DND-41 (cell line): ENCODE measurements at regions not wholly inside any gene's neighbourhood (a gene's known extent, or its start where the extent isn't known, plus 50 kb on each side); places are given as distances from the start of the nearest gene placed in this dataset.

Experiments
- CTCF ChIP-seq: IDR thresholded peaks from 2 replicates; pipeline ENCODE4 v1.5.1; 2012; ENCODE audit warnings: borderline replicate concordance, low read length, moderate library complexity, mild to moderate bottlenecking; ENCODE audit not compliant: poor library complexity, severe bottlenecking; ENCODE audit errors: extremely low read depth
- EZH2 ChIP-seq: IDR thresholded peaks from 3 replicates; pipeline ENCODE4 v1.6.1; 2012; ENCODE audit warnings: borderline replicate concordance, low read depth, mild to moderate bottlenecking, moderate library complexity, low read length, inconsistent platforms; ENCODE audit not compliant: severe bottlenecking

DNA sequence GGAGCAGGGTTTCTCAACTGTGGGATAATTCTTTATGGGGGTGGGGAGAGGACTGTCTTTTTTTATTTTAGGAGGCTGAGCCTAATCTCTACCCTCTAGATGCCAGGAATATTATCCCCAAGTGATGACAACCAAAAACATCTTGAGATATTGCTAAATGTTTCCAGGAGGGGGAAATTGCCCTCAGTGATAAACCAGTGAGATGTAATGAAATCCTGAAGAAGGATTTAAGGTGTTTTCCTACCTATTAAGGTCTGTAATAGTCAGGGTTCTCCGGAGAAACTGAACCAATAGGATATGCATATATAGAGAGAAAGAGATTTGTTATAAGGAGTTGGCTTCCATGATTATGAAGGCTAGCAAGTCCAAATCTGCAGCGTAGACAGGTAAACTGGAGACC is 208.3 kb upstream of the MIR17HG start:
- TF ChIP-seq CTCF, result no peak
- TF ChIP-seq EZH2, result no peak
